ENCODE measurements at regions not wholly inside any gene's neighbourhood (a gene's known extent, or its start where the extent isn't known, plus 50 kb on each side); places are given as distances from the start of the nearest gene placed in this dataset.

GRCh38 chr14:51382506-51382905, 142.5 kb downstream of the TMX1 start:
- TF ChIP-seq, protein P1, sequence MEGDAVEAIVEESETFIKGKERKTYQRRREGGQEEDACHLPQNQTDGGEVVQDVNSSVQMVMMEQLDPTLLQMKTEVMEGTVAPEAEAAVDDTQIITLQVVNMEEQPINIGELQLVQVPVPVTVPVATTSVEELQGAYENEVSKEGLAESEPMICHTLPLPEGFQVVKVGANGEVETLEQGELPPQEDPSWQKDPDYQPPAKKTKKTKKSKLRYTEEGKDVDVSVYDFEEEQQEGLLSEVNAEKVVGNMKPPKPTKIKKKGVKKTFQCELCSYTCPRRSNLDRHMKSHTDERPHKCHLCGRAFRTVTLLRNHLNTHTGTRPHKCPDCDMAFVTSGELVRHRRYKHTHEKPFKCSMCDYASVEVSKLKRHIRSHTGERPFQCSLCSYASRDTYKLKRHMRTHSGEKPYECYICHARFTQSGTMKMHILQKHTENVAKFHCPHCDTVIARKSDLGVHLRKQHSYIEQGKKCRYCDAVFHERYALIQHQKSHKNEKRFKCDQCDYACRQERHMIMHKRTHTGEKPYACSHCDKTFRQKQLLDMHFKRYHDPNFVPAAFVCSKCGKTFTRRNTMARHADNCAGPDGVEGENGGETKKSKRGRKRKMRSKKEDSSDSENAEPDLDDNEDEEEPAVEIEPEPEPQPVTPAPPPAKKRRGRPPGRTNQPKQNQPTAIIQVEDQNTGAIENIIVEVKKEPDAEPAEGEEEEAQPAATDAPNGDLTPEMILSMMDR (IDR thresholded peaks at IDR 0.05), result no peak
- TF ChIP-seq, protein P2, sequence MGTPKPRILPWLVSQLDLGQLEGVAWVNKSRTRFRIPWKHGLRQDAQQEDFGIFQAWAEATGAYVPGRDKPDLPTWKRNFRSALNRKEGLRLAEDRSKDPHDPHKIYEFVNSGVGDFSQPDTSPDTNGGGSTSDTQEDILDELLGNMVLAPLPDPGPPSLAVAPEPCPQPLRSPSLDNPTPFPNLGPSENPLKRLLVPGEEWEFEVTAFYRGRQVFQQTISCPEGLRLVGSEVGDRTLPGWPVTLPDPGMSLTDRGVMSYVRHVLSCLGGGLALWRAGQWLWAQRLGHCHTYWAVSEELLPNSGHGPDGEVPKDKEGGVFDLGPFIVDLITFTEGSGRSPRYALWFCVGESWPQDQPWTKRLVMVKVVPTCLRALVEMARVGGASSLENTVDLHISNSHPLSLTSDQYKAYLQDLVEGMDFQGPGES (IDR thresholded peaks at IDR 0.05; ENCODE audit: low read depth, low read length), result no peak
- TF ChIP-seq POLR2AphosphoS5 (IDR thresholded peaks at IDR 0.05; ENCODE audit: low read depth, low read length), result no peak
- no peak for TF ChIP-seq TAF1 (IDR thresholded peaks at IDR 0.05; ENCODE audit: borderline replicate concordance, low read depth, low read length)
- TF ChIP-seq EP300 (IDR thresholded peaks at IDR 0.05; ENCODE audit: borderline replicate concordance in 1 of 2, low read depth in 1 of 2, low read length in 1 of 2), result no peak
- TF ChIP-seq USF2 (IDR thresholded peaks at IDR 0.05; ENCODE audit: borderline replicate concordance, low read depth, low read length), result no peak
- no peak for TF ChIP-seq ELF1 (IDR thresholded peaks at IDR 0.05)

Data from SK-N-SH (cell line).